OCI-LY3 (cell line): ENCODE measurements at regions not wholly inside any gene's neighbourhood (a gene's known extent, or its start where the extent isn't known, plus 50 kb on each side); places are given as distances from the start of the nearest gene placed in this dataset.

Experiments
- H2AFZ ChIP-seq: fragments of 200-600, 300-600 bp; shearing (Covaris generic); 2 replicates; pipeline ENCODE4 v1.6.0; 2014; ENCODE audit warnings: antibody characterized with exemption, low read depth, low read length
- H3K27ac ChIP-seq: fragments of 200-600, 300-600 bp; sonication (generic); 2 replicates; pipeline ENCODE4 v1.5.1; 2014; ENCODE audit warnings: mild to moderate bottlenecking, low read length, moderate library complexity, mixed read lengths
- H3K27me3 ChIP-seq: fragments of 200-600, 300-600 bp; sonication (generic); 2 replicates; pipeline ENCODE4 v1.6.1; 2014; ENCODE audit warnings: low read depth, low read length, mixed read lengths
- H3K36me3 ChIP-seq: fragments of 200-600, 300-600 bp; sonication (generic); replicated peaks from 2 replicates; pipeline ENCODE3; 2014; ENCODE audit warnings: low read depth, low read length, mixed read lengths
- H3K4me1 ChIP-seq: fragments of 300-600, 200-600 bp; sonication (generic); 2 replicates; pipeline ENCODE4 v1.6.1; 2014; ENCODE audit warnings: low read length, mixed read lengths
- H3K4me2 ChIP-seq: fragments of 200-600, 300-600 bp; sonication (generic); 2 replicates; pipeline ENCODE4 v1.6.1; 2014; ENCODE audit warnings: low read length, mixed read lengths
- H3K4me3 ChIP-seq: fragments of 300-600, 200-600 bp; sonication (generic); 2 replicates; pipeline ENCODE4 v1.5.1; 2014; ENCODE audit warnings: antibody characterized with exemption, mild to moderate bottlenecking, low read length, moderate library complexity
- H3K79me2 ChIP-seq: fragments of 300-600, 200-600 bp; shearing (Covaris generic); 2 replicates; pipeline ENCODE4 v1.6.1; 2014; ENCODE audit warnings: mild to moderate bottlenecking, low read length, mixed read lengths
- H3K9ac ChIP-seq: fragments of 300-600, 200-600 bp; shearing (Covaris generic); 2 replicates; pipeline ENCODE4 v1.6.0; 2014; ENCODE audit warnings: mild to moderate bottlenecking, low read length, moderate library complexity
- H3K9me3 ChIP-seq: fragments of 200-600, 300-600 bp; shearing (Covaris generic); 2 replicates; pipeline ENCODE4 v1.6.1; 2014; ENCODE audit warnings: low read length, mixed read lengths; ENCODE audit not compliant: insufficient read depth
- H4K20me1 ChIP-seq: fragments of 200-600, 300-600 bp; sonication (generic); 2 replicates; pipeline ENCODE4 v1.6.1; 2016; ENCODE audit warnings: low read length, mixed read lengths; ENCODE audit not compliant: insufficient read depth
- CTCF ChIP-seq: fragments of 200-600, 300-600 bp; sonication (generic); IDR thresholded peaks from 2 replicates; pipeline ENCODE4 v1.5.1; 2014; ENCODE audit warnings: antibody characterized with exemption, low read length, low read depth
- EZH2phosphoT487 ChIP-seq: fragments of 200-600 bp; shearing (Covaris generic); IDR thresholded peaks from 2 replicates; pipeline ENCODE4 v1.6.1; 2018; ENCODE audit warnings: antibody characterized with exemption, mixed run types, low read depth

- no peaks in the 10 kb centered on the region for H3K79me2 ChIP-seq
- TF ChIP-seq CTCF = no peak
- TF ChIP-seq EZH2phosphoT487 = no peak
- no peak overlapping the region for H2AFZ ChIP-seq
- peaks cover 45% of the 10 kb centered on the region for H3K27me3 ChIP-seq
- no peaks in the 10 kb centered on the region for H4K20me1 ChIP-seq
- H3K9ac ChIP-seq = no peak overlapping the region
- no peaks in the 10 kb centered on the region for H3K4me1 ChIP-seq
- H3K27ac ChIP-seq = no peak overlapping the region
- no peaks in the 10 kb centered on the region for H3K36me3 ChIP-seq
- no peak overlapping the region for H3K4me3 ChIP-seq
- H3K9me3 ChIP-seq = no peaks in the 10 kb centered on the region
- H3K4me2 ChIP-seq = no peak overlapping the region
Measured at GRCh38 chr4:10283761-10284160, 167.2 kb upstream of the WDR1 start.

- Histone ChIP-seq H2AFZ (no peak overlapping the region), H3K27me3 (peaks cover 54% of the 10 kb centered on the region), H3K36me3 (no peaks in the 10 kb centered on the region), H3K79me2 (no peaks in the 10 kb centered on the region), H4K20me1 (no peaks in the 10 kb centered on the region), H3K27ac (no peak overlapping the region), H3K4me3 (no peak overlapping the region), H3K9me3 (no peaks in the 10 kb centered on the region), H3K4me2 (no peak overlapping the region), H3K4me1 (no peaks in the 10 kb centered on the region), H3K9ac (no peak overlapping the region)
- TF ChIP-seq CTCF (no peak), EZH2phosphoT487 (no peak)
Measured at GRCh38 chr4:10281996-10282395, 165.4 kb upstream of the WDR1 start.

DNA sequence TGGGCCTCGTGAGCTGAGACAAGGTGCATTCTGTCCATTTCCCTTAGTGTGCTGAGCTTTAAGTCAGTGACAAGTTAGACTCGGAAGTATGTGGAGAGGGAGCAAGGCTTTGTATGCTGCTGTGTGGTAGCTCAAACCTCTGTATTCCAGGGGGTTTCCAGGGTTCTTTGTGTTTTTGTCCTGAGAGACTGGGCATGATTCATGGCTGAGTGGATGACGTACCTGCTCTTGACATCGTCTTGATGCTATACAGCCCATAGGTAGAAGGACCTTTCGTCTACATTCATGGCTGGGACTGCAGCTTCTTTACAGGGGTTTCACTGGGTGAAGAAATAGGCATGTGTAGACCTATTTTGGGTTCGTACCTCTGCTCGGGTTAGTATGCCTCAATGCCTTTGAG is 162.7 kb upstream of the WDR1 start:
- H3K27me3 ChIP-seq = peaks cover 68% of the 10 kb centered on the region
- no peaks in the 10 kb centered on the region for H4K20me1 ChIP-seq
- H3K4me3 ChIP-seq = no peak overlapping the region
- TF ChIP-seq EZH2phosphoT487 = no peak
- no peak for TF ChIP-seq CTCF
- no peaks in the 10 kb centered on the region for H3K9me3 ChIP-seq
- no peak overlapping the region for H3K4me2 ChIP-seq
- H2AFZ ChIP-seq = no peak overlapping the region
- no peak overlapping the region for H3K27ac ChIP-seq
- no peaks in the 10 kb centered on the region for H3K36me3 ChIP-seq
- H3K4me1 ChIP-seq = no peaks in the 10 kb centered on the region
- H3K9ac ChIP-seq = no peak overlapping the region
- no peaks in the 10 kb centered on the region for H3K79me2 ChIP-seq

DNA sequence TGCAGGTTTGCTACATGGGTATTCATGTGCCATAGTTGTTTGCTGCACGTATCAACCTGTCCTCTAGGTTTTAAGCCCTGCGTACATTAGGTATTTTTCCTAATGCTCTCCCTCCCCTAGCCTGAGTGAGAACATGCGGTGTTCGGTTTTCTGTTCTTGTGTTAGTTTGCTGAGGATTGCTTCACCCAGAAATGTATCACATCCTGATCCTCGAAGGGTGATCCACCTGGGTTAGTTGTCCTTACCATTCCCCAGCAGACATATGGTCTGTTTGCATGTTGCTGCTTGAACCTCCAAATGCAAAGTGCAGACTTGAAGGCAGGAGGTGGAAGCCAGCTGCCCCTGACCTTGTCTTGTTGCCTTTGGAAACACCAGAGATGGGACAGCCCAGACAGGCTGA is 161.5 kb upstream of the WDR1 start:
- Histone ChIP-seq H2AFZ (no peak overlapping the region), H3K4me3 (no peak overlapping the region), H3K27ac (no peak overlapping the region), H3K27me3 (peaks cover 70% of the 10 kb centered on the region), H3K36me3 (no peaks in the 10 kb centered on the region), H3K79me2 (no peaks in the 10 kb centered on the region), H3K4me2 (no peak overlapping the region), H3K4me1 (no peaks in the 10 kb centered on the region), H3K9me3 (no peaks in the 10 kb centered on the region), H3K9ac (no peak overlapping the region), H4K20me1 (no peaks in the 10 kb centered on the region)
- no peak for TF ChIP-seq EZH2phosphoT487
- no peak for TF ChIP-seq CTCF
